Nucleus accumbens (tissue), 56 donors: ENCODE measurements at regions not wholly inside any gene's neighbourhood (a gene's known extent, or its start where the extent isn't known, plus 50 kb on each side); places are given as distances from the start of the nearest gene placed in this dataset.
"Not testable (repeated sequence)": the region's sequence is repeated elsewhere in the genome, so short reads cannot be mapped to it uniquely, and the experiment has no call there.

ENCODE experiments used
- DNase-seq, 56 donors: peaks; one replicate each; lab custom pipeline; 2025; lab: John Stamatoyannopoulos, UW

- no peak for DNase-seq
Observed at GRCh38 chr10:11691319-11691755, 50.8 kb upstream of the ECHDC3 start.

GRCh38 chr10:11689945-11690736, 52.0 kb upstream of the ECHDC3 start:
- DNase-seq, result no peak

DNA sequence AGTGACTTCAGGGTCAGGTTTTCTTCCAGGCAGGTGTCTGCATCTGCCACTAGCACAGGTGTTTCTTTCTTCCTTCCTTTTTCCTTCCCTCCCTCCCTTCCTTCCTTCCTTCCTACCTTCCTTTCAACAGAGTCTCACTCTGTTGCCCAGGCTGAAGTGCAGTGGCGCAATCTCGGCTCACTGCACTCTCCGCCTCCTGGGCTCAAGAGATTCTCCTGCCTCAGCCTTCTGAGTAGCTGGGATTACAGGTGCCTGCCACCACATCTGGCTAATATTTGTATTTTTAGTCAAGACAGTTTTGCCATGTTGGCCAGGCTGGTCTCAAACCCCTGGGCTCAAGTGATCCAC, 53.8 kb upstream of the ECHDC3 start:
- not testable (repeated sequence) for DNase-seq

DNA sequence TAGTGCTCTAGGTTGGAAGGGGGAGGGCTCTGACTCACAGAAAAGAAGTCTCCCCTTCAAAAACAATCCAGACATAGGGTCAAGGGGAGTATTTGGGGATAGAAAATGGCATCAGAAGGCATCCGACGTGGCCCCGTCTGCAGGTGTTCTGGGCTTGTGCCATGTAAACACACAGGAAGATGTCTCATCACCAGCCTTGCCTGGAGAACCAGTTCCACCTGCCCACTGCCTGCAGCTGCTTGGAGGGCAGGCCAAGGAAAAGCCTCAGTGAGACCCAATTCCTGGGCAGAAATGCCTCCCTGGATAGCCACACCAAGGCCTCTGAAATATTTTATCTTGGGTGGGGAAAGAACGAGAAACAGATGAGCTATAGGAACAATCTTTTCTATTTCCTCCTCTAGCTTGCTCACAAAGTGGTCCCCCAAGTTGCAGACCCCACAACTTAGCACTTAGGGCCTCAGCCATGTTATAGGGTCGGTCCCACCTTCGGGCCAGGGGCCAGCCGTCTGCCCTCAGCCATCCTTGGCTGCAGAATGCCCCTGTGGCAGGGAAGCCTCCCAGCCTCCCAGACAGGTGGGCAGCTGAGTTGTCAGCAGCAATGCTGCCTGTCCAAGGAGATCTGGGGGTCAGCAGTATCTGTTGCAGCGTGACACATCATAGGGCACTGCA, 54.3 kb upstream of the ECHDC3 start:
- no peak for DNase-seq

GRCh38 chr10:11687357-11687771, 54.8 kb upstream of the ECHDC3 start:
- DNase-seq, result no peak

DNA sequence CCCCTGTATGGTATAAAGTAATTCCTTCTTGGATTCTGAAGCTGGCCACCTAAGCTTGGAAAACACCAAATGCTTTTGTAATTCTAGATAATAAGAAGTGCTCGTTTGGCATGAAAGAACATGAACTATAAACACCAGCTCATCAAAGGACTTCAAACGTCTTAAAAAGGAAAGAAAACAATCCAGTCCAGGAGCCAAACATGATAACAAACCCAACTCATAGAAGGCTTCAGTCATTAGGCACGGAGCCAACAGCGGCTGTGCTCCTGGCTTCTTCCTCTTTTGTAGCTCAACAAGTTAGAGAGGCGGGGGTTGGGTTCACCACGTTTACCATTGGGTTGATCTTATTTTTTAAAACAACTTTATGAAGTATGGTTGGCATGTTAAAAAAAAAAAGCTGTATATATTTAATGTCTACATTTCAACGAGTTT, 56.4 kb upstream of the ECHDC3 start:
- peak in 6 of 56 donors; percentile 7 to 52 (median 24) for DNase-seq

GRCh38 chr10:11684717-11685645, 57.2 kb upstream of the ECHDC3 start:
- peak in 42 of 56 donors; percentile 6 to 73 (median 34) for DNase-seq

DNA sequence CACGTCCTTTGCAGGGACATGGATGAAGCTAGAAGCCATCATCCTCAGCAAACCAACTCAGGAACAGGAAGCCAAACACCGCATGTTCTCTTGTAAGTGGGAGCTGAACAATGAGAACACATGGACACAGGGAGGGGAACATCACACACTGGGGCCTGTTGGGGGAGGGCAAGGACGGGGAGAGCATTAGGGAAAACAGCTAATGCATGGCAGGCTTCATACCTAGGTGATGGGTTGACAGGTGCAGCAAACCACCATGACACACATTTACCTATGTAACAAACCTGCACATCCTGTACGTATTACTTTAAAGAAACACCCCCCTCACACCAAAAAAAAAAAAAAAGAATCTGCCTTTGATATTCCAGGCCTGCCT, 57.9 kb upstream of the ECHDC3 start:
- not testable (repeated sequence) for DNase-seq

DNA sequence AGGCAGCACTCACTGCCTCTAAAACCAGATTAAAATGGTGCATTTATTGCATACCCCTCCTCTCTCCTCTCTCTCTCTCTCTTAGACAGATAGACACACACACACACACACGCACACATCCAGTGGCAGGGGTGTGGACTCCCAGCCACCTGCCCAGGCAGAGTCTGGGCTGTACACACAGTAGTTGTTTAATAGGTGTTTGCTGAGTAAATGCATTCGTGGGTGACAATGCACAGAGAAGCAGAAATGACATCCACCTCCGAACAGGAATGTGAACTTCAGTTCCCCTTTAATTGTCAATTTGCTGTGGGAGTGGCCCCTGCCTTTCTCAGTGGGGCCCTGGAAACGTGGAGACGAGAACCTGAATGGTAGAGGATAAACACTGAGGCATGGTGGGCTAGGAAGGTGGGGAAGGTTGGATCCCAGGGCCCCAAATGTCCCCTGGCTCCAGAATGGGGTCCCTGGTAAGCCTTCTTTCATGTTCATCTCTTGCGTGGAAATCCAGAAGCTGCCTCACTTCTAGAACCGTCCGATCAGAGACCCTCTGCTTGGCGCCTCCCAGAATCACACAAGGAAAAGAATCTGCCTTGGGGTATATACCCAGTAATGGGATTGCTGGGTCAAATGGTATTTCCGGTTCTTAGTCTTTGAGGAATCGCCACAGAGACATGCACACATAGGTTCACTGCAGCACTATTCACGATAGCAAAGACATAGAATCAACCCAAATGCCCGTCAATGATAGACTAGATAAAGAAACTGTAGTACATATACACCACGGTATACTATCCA, 58.5 kb upstream of the ECHDC3 start:
- DNase-seq, result peak in 1 of 56 donors; percentile 5

DNA sequence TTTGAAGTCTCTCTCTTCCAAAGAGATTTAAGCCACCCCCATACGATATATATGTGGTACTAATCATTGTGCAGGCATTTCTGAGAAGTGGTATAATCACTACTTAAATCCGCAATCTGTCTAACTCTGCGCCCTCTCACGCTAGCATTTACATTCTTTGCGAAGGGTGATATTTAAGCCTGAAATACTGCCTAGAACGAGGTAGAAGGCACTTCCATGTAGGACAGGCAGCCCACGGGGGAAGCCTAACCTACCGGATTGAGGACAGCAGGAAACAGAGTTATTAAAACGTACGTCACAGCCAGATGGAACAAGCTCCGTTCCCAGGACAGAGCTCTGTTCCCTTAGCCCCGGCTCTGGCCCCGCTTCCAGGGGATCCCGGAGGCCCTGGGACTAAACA, 59.3 kb upstream of the ECHDC3 start:
- DNase-seq, result no peak

GRCh38 chr10:11682267-11682683, 59.9 kb upstream of the ECHDC3 start:
- no peak for DNase-seq

DNA sequence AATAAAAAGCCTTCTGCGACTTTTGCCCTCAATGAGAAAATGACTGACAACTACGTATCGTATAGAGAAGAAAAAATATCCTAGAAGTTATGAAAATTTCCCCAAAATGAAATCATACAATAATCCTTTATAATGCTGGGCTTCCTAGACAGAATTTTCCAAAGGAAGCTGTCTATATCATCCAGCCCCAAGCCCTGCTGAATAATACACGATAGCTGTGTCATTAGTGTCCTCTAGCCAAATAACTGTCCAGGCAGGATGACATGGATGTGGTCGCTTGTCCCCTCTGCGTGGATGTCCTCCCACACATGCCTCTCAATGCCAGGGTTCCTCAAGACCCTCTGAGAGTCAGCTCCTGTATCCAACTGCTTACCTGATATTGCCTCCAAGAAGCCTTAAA, 61.7 kb upstream of the ECHDC3 start:
- no peak for DNase-seq

DNA sequence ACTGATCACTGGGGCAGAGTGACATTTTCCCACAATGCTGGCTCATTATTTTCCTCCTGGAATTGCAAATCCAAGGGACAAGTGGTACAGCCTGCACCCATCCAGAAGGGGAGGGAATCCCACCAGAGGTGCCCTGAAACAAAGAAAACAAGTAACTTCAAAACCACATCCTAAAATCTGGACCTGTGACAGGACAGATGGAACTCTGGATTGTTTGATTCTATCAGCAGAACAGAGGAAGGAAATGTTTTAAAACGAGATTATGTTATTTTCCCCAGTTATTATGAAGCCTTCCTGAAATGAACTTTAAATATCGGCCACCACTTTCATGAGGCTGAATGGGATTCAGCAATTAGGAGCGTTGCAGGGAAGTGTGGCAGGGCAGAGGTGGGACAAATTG, 62.2 kb upstream of the ECHDC3 start:
- DNase-seq, result no peak

- no peak for DNase-seq
Observed at GRCh38 chr10:11678074-11678793, 63.9 kb upstream of the ECHDC3 start.

GRCh38 chr10:11677480-11677879, 64.7 kb upstream of the ECHDC3 start:
- DNase-seq, result no peak

GRCh38 chr10:11673346-11674280, 62.2 kb upstream of the USP6NL start:
- no peak for DNase-seq

- DNase-seq, result no peak
Observed at GRCh38 chr10:11672836-11673235, 61.4 kb upstream of the USP6NL start.

GRCh38 chr10:11670381-11670780, 58.9 kb upstream of the USP6NL start:
- DNase-seq, result no peak
